ENCODE measurements at regions not wholly inside any gene's neighbourhood (a gene's known extent, or its start where the extent isn't known, plus 50 kb on each side); places are given as distances from the start of the nearest gene placed in this dataset.
A peak's percentile ranks its signal among the peaks of the same experiment; 100 is the strongest.

GRCh38 chr6:137415127-137415833 lies 78.9 kb downstream of the OLIG3 start (continued):
- TF ChIP-seq BRCA1 (IDR thresholded peaks at IDR 0.05; ENCODE audit: low read depth, low read length) (no peak), SREBF2 (IDR thresholded peaks at IDR 0.05; ENCODE audit: low read length) (no peak), KAT2A (conservative IDR thresholded peaks at IDR 0.05; ENCODE audit: control insufficient read depth, low read depth, low read length) (no peak), NFYB (IDR thresholded peaks at IDR 0.05; ENCODE audit: insufficient read depth, low read depth, low read length) (no peak), HDAC6 (IDR thresholded peaks at IDR 0.05; ENCODE audit: unreplicated experiment) (no peak), SMC3 (IDR thresholded peaks at IDR 0.05; ENCODE audit: borderline replicate concordance, low read length) (peak; percentile 77; the same call in 1 of the 2 replicates), MLLT1 (IDR thresholded peaks at IDR 0.05) (peak; percentile 46; the same call in 1 of the 2 replicates), STAT1 (conservative IDR thresholded peaks at IDR 0.05) (no peak), ZNF384 (IDR thresholded peaks at IDR 0.05; ENCODE audit: borderline replicate concordance, low read depth, low read length) (no peak), E4F1 (IDR thresholded peaks at IDR 0.05; ENCODE audit: borderline replicate concordance, partially characterized antibody) (no peak), ZSCAN29 (IDR thresholded peaks at IDR 0.05) (no peak), BHLHE40 (IDR thresholded peaks at IDR 0.05; ENCODE audit: borderline replicate concordance in 1 of 2, low read depth in 2 of 2, low read length in 1 of 2) (no peak), HDGF (IDR thresholded peaks at IDR 0.05) (peak; percentile 50; the same call in 1 of the 2 replicates), RCOR1 (conservative IDR thresholded peaks at IDR 0.05; ENCODE audit: low read depth, low read length) (no peak), ZNF217 (IDR thresholded peaks at IDR 0.05) (no peak), RFX5 (IDR thresholded peaks at IDR 0.05; ENCODE audit: low read depth, low read length) (no peak), POLR2A (IDR thresholded peaks at IDR 0.05; ENCODE audit: low read depth, low read length) (no peak), CBX3 (IDR thresholded peaks at IDR 0.05; ENCODE audit: borderline replicate concordance, low read depth) (no peak), RAD21 (IDR thresholded peaks at IDR 0.05; ENCODE audit: insufficient read depth, low read depth, low read length) (peak; percentile 84), TBL1XR1 (IDR thresholded peaks at IDR 0.05; ENCODE audit: low read depth, low read length) (no peak), POLR2AphosphoS2 (IDR thresholded peaks at IDR 0.05; ENCODE audit: low read depth, low read length) (no peak), E2F4 (IDR thresholded peaks at IDR 0.05; ENCODE audit: low read depth, low read length) (no peak), IKZF1 (conservative IDR thresholded peaks at IDR 0.05) (no peak), KDM1A (IDR thresholded peaks at IDR 0.05; ENCODE audit: borderline replicate concordance) (no peak), ETV6 (conservative IDR thresholded peaks at IDR 0.05 in 1 of 2, IDR thresholded peaks at IDR 0.05 in 1 of 2; ENCODE audit: borderline replicate concordance in 1 of 2, low read depth in 1 of 2) (no peak), GABPA (IDR thresholded peaks at IDR 0.05; ENCODE audit: low read depth) (no peak)

All from GM12878 (cell line).